GM12878 (cell line): ENCODE measurements at regions not wholly inside any gene's neighbourhood (a gene's known extent, or its start where the extent isn't known, plus 50 kb on each side); places are given as distances from the start of the nearest gene placed in this dataset.

Experiments
- CTCF ChIP-seq, 3 experiments: IDR thresholded peaks in 2 of 3; conservative IDR thresholded peaks in 1 of 3; 2 replicates each; pipeline ENCODE4 v1.5.1; 2011; ENCODE audit warnings: low read depth in 3 of 3, low read length in 3 of 3, mild to moderate bottlenecking in 3 of 3, control low read depth in 2 of 3, moderate library complexity in 2 of 3, inconsistent platforms in 1 of 3, mixed read lengths in 1 of 3; ENCODE audit not compliant: control insufficient read depth in 2 of 3, insufficient read depth in 1 of 3; ENCODE audit errors: extremely low read depth in 1 of 3
- HCFC1 ChIP-seq: fragments of 150-350 bp; IDR thresholded peaks from 2 replicates; pipeline ENCODE4 v1.6.1; 2014; ENCODE audit warnings: low read length
- HDGF ChIP-seq: fragments of 450-650 bp; IDR thresholded peaks from 2 replicates; pipeline ENCODE4 v1.6.1; 2016; ENCODE audit warnings: antibody characterized with exemption
- MAX ChIP-seq: IDR thresholded peaks from 2 replicates; pipeline ENCODE4 v1.6.1; 2012; ENCODE audit warnings: low read depth, low read length, improper control_type of control experiment
- NRF1 ChIP-seq: conservative IDR thresholded peaks from 2 replicates; pipeline ENCODE4 v1.6.1; 2011; ENCODE audit warnings: mild to moderate bottlenecking, low read depth, low read length, improper control_type of control experiment
- RAD21 ChIP-seq: IDR thresholded peaks from 2 replicates; pipeline ENCODE4 v1.6.1; 2011; ENCODE audit warnings: mild to moderate bottlenecking, low read depth, low read length, moderate library complexity; ENCODE audit not compliant: insufficient read depth
- RBBP5 ChIP-seq: fragments of 200-600 bp; sonication (generic); conservative IDR thresholded peaks from 2 replicates; pipeline ENCODE4 v1.6.1; 2016
- SIN3A ChIP-seq: IDR thresholded peaks from 2 replicates; pipeline ENCODE4 v1.6.1; 2012; ENCODE audit warnings: low read depth, low read length, improper control_type of control experiment
- SUZ12 ChIP-seq: fragments of 200-600 bp; sonication (generic); IDR thresholded peaks from one replicate; pipeline ENCODE4 v1.6.1; 2018; ENCODE audit warnings: antibody characterized with exemption, mild to moderate bottlenecking; ENCODE audit not compliant: unreplicated experiment
- TAF1 ChIP-seq: IDR thresholded peaks from 2 replicates; pipeline ENCODE4 v1.6.1; 2011; ENCODE audit warnings: mild to moderate bottlenecking, low read depth, low read length, borderline replicate concordance
- TBL1XR1 ChIP-seq: IDR thresholded peaks from 2 replicates; pipeline ENCODE4 v1.6.1; 2012; ENCODE audit warnings: low read depth, low read length, improper control_type of control experiment
- TCF7 ChIP-seq: IDR thresholded peaks from 2 replicates; pipeline ENCODE4 v1.6.1; 2014; ENCODE audit warnings: antibody characterized with exemption, borderline replicate concordance
- TF ChIP-seq, protein P1 (sequence below): IDR thresholded peaks from 2 replicates; pipeline ENCODE4 v1.6.1; 2012; ENCODE audit warnings: low read depth, low read length, improper control_type of control experiment

- TF ChIP-seq HCFC1 (no peak), RBBP5 (no peak), TAF1 (no peak), SIN3A (no peak), NRF1 (no peak), MAX (no peak), HDGF (no peak), TCF7 (no peak), CTCF (IDR thresholded peaks at IDR 0.05 in 2 of 3, conservative IDR thresholded peaks at IDR 0.05 in 1 of 3; ENCODE audit: control insufficient read depth in 2 of 3, extremely low read depth in 1 of 3, insufficient read depth in 1 of 3, low read depth in 3 of 3, low read length in 3 of 3) (no peak), RAD21 (no peak), TBL1XR1 (no peak), SUZ12 (no peak)
- TF ChIP-seq, protein P1, sequence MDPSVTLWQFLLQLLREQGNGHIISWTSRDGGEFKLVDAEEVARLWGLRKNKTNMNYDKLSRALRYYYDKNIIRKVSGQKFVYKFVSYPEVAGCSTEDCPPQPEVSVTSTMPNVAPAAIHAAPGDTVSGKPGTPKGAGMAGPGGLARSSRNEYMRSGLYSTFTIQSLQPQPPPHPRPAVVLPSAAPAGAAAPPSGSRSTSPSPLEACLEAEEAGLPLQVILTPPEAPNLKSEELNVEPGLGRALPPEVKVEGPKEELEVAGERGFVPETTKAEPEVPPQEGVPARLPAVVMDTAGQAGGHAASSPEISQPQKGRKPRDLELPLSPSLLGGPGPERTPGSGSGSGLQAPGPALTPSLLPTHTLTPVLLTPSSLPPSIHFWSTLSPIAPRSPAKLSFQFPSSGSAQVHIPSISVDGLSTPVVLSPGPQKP = no peak
These were observed 184.5 kb downstream of the FASLG start for GRCh38 chr1:172843444-172843843.
